Subcutaneous abdominal adipose tissue (tissue), 5 donors: ENCODE measurements at regions not wholly inside any gene's neighbourhood (a gene's known extent, or its start where the extent isn't known, plus 50 kb on each side); places are given as distances from the start of the nearest gene placed in this dataset.
A peak's percentile ranks its signal among the peaks of the same experiment; 100 is the strongest.
"Not testable (repeated sequence)": the region's sequence is repeated elsewhere in the genome, so short reads cannot be mapped to it uniquely, and the experiment has no call there.

Experiments
- H3K27ac ChIP-seq: one replicate; pipeline ENCODE4 v1.7.0; 2013; ENCODE audit warnings: low read depth, mild to moderate bottlenecking, inconsistent platforms, low read length, moderate library complexity
- H3K27me3 ChIP-seq, 5 donors: one replicate each; pipeline ENCODE4 v1.7.0; 2013; ENCODE audit warnings: low read length in 5 of 5, inconsistent platforms in 1 of 5; ENCODE audit not compliant: control insufficient read depth in 5 of 5, insufficient read depth in 4 of 5
- H3K36me3 ChIP-seq, 5 donors: one replicate each; pipeline ENCODE4 v1.7.0; 2013; ENCODE audit warnings: low read length in 5 of 5; ENCODE audit not compliant: control insufficient read depth in 5 of 5, insufficient read depth in 5 of 5
- H3K4me1 ChIP-seq, 5 donors: one replicate each; pipeline ENCODE4 v1.7.0; 2013; ENCODE audit warnings: low read length in 5 of 5, mild to moderate bottlenecking in 3 of 5, moderate library complexity in 1 of 5; ENCODE audit not compliant: control insufficient read depth in 5 of 5, insufficient read depth in 5 of 5
- H3K4me3 ChIP-seq, 5 donors: one replicate each; pipeline ENCODE4 v1.7.0; 2013; ENCODE audit warnings: low read length in 5 of 5, low read depth in 1 of 5
- H3K9ac ChIP-seq, 5 donors: one replicate each; pipeline ENCODE4 v1.7.0; 2013; ENCODE audit warnings: low read length in 5 of 5, mild to moderate bottlenecking in 4 of 5, moderate library complexity in 3 of 5
- H3K9me3 ChIP-seq, 5 donors: one replicate each; pipeline ENCODE4 v1.7.0; 2013; ENCODE audit warnings: low read length in 5 of 5; ENCODE audit not compliant: control insufficient read depth in 5 of 5
- donor health status: healthy.
- donor health status: healthy.
- donor health status: healthy.
- donor health status: healthy.
- donor health status: healthy.

DNA sequence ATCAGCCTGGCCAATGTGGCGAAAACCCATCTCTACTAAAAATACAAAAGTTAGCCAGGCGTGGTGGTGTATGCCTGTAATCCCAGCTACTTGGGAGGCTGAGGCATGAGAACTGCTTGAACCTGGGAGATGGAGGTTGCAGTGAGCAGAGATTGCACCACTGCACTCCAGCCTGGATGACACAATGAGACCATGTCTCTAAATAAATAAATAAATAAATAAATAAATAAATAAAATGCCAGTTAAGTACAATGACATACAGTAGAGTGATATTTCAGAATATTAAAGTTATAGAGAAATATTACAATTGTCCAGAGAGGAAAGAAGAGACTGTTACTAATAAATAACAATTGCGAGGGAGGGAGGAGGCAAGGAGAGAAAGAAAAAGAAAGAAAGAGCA lies 199.8 kb upstream of the NREP start:
- H3K4me1 ChIP-seq, result peaks cover 0 to 25% (median 16%) of the 10 kb centered on the region in 5 donors
- H3K9me3 ChIP-seq, H3K36me3 ChIP-seq, H3K27me3 ChIP-seq, H3K9ac ChIP-seq, H3K4me3 ChIP-seq, H3K27ac ChIP-seq: not testable (repeated sequence)

DNA sequence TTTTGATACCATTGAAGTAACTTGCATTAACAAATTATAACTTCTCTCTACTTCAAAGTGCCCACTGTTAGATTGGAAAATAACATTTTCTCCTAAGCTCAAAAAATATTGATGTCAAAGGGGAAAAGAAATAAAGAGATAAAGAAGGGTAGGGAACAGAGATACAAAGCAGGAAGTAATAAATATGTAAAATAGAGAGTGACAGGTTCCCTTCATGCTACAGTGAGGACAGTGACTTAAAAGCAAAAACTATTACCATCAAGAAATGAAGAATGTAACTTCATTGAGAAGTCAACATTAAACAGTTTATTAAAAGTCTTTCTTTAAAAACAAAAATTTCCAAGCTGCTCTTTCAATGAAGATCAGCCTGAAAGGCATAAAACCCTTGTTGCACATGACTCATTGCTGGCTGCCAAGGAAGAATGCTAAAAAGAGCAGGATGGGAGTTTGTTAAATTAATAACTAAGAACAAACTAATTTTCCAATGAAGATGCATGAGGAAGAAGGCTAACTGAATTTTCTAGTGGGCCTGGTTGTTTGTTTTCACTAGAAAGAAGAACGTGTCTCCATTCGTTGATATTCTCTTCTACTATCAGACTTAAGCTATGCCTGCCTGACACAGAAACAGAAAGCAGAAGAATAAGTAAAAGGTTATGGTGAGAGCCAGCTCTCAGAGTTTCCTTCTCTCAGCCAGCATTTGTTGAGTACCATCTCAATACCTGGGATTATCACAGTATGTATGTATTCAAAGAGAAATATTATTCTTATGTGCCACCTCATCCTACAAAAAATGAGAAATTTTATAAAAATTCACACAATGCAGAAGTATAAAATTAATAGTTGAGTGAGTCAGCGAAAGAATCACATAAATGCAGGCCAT lies 197.8 kb upstream of the NREP start:
- H3K9me3 ChIP-seq, result no peaks in the 10 kb centered on the region
- H3K9ac ChIP-seq, result no peak overlapping the region
- peak overlapping the region in 1 of 5 donors; percentile 12 for H3K4me3 ChIP-seq
- no peaks in the 10 kb centered on the region for H3K36me3 ChIP-seq
- H3K4me1 ChIP-seq, result peaks cover 0 to 11% (median 7%) of the 10 kb centered on the region in 5 donors
- no peaks in the 10 kb centered on the region for H3K27me3 ChIP-seq
- no peak overlapping the region for H3K27ac ChIP-seq

- H3K9ac ChIP-seq, result no peak overlapping the region
- no peaks in the 10 kb centered on the region for H3K36me3 ChIP-seq
- H3K4me1 ChIP-seq, result peaks cover 0 to 13% (median 7%) of the 10 kb centered on the region in 5 donors
- H3K27me3 ChIP-seq, result no peaks in the 10 kb centered on the region
- no peak overlapping the region for H3K27ac ChIP-seq
- no peak overlapping the region for H3K4me3 ChIP-seq
- no peaks in the 10 kb centered on the region for H3K9me3 ChIP-seq
Measured at GRCh38 chr5:111953351-111954127, 196.5 kb upstream of the NREP start.

DNA sequence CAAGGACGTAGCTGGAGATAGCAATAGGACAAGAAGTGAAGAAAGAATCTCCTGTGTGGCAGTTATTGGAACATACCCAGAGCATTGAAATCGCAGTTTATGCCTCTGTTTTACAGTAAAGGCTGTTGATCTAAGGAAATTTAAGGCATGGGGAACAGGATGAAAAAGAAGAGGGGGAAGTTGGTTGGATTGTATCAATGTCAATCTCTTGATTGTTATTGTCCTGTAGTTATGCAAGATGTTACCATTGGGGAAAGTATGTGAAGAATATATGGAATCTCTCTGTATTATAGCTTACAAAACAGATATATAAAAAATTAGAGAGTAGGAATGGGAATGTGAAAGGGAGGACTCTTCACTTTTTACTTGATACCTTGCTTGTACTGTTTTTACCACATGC lies 195.6 kb upstream of the NREP start:
- Histone ChIP-seq H3K9me3 (no peaks in the 10 kb centered on the region), H3K4me3 (no peak overlapping the region), H3K27me3 (no peaks in the 10 kb centered on the region), H3K9ac (no peak overlapping the region), H3K36me3 (no peaks in the 10 kb centered on the region), H3K4me1 (peaks cover 0 to 19% (median 10%) of the 10 kb centered on the region in 5 donors), H3K27ac (no peak overlapping the region)

- Histone ChIP-seq H3K4me1 (peaks cover 0 to 19% (median 10%) of the 10 kb centered on the region in 5 donors), H3K27me3 (no peaks in the 10 kb centered on the region), H3K9ac (no peak overlapping the region), H3K9me3 (no peaks in the 10 kb centered on the region), H3K27ac (no peak overlapping the region), H3K36me3 (no peaks in the 10 kb centered on the region), H3K4me3 (no peak overlapping the region)
Measured at GRCh38 chr5:111950660-111951059, 193.7 kb upstream of the NREP start.

DNA sequence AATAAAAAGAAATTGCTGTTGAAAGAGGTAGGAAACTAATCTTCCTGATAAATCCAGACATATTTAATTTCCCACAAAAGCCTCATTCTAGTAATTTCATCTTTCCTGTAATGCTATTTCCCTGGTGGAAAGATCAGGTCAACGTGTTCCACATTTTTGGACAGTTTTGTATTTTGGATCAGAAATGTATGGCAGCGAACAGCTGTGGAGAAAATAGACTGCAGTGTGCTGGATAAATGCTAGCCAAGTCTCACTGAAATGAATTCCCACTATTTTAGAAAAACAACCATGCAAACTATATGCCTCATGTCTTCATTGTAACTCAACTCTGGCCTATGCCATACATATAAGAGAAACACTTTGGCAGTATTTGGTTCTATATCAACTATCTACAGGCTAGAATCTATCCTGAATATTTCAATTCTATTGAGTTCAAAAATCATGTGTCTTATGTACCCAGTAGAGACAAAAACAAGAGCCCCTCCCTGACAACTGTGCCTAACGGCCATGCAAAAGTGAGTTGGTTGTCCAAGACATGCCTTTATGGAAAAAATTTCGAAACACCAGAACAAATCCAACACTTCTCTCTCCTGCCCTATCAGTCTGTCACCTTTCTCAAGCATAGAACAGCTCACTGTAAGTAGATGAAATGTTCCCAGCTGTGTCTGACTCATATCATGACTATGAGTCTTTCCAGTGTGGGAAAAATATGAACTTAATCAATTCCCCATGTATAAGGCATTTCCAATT lies 191.3 kb upstream of the NREP start:
- Histone ChIP-seq H3K9ac (no peak overlapping the region), H3K9me3 (no peaks in the 10 kb centered on the region), H3K4me1 (peaks cover 0 to 8% (median 3%) of the 10 kb centered on the region in 5 donors), H3K27me3 (no peaks in the 10 kb centered on the region), H3K36me3 (no peaks in the 10 kb centered on the region), H3K4me3 (no peak overlapping the region), H3K27ac (peak overlapping the region; percentile 19)

DNA sequence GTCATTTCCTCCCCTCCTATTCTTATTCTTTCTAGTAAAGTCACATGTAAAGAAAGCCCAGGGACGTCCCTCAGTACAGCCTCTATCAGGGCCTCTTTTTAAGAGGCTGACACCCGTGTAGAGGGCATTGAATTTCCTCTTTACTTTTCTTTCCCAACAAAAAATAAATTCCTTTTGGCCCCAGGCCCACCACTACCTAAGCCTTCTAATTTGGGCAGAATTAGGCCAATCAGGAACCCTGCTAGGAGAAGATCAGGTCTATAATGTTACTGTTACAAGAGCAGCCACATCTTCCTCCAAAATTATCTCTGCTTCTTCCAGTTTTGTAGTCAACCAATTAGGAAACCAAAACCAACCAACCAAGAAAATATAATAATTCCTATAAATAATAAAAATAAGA lies 189.6 kb upstream of the NREP start:
- Histone ChIP-seq H3K36me3 (no peaks in the 10 kb centered on the region), H3K9me3 (no peaks in the 10 kb centered on the region), H3K4me3 (no peak overlapping the region), H3K4me1 (peaks cover 0 to 8% (median 3%) of the 10 kb centered on the region in 5 donors), H3K9ac (no peak overlapping the region), H3K27ac (no peak overlapping the region), H3K27me3 (no peaks in the 10 kb centered on the region)

DNA sequence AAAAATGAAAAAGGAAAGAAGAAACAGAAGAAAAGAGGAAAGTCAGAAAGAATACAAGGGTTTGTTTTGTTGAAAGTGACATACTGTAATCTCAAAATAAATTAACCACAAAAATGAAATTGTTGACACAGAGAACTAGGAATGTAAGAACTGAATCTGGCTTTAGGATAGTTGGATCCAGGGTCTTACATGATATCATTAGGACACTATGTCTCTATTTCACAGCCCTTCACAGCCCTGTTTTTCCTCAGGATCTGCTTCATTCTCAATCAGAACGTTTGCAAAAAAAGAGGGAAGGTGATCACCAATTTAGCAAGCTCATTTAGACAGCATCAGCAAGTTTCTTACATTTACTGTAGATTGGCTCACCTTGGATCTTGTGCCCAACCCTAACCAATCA lies 188.5 kb upstream of the NREP start:
- Histone ChIP-seq H3K27me3 (no peaks in the 10 kb centered on the region), H3K4me1 (peaks cover 0 to 8% (median 3%) of the 10 kb centered on the region in 5 donors), H3K27ac (no peak overlapping the region), H3K36me3 (no peaks in the 10 kb centered on the region), H3K9me3 (no peaks in the 10 kb centered on the region), H3K9ac (no peak overlapping the region), H3K4me3 (no peak overlapping the region)

GRCh38 chr5:111942661-111943401 lies 185.8 kb upstream of the NREP start:
- no peaks in the 10 kb centered on the region for H3K9me3 ChIP-seq
- H3K36me3 ChIP-seq, result no peaks in the 10 kb centered on the region
- no peaks in the 10 kb centered on the region for H3K27me3 ChIP-seq
- no peak overlapping the region for H3K9ac ChIP-seq
- H3K4me1 ChIP-seq, result no peaks in the 10 kb centered on the region
- no peak overlapping the region for H3K4me3 ChIP-seq
- no peak overlapping the region for H3K27ac ChIP-seq
